SHP77 treated with DMSO at 0.1 percent for 48 hours (cell line): ENCODE measurements at regions not wholly inside any gene's neighbourhood (a gene's known extent, or its start where the extent isn't known, plus 50 kb on each side); places are given as distances from the start of the nearest gene placed in this dataset.
"Not testable (repeated sequence)": the region's sequence is repeated elsewhere in the genome, so short reads cannot be mapped to it uniquely, and the experiment has no call there.

Source experiments
- DNase-seq: peaks from one replicate; lab custom pipeline; 2025; lab: John Stamatoyannopoulos, UW

GRCh38 chr1:173300061-173301044, 93.2 kb upstream of the TNFSF4 start:
- DNase-seq: no peak

DNA sequence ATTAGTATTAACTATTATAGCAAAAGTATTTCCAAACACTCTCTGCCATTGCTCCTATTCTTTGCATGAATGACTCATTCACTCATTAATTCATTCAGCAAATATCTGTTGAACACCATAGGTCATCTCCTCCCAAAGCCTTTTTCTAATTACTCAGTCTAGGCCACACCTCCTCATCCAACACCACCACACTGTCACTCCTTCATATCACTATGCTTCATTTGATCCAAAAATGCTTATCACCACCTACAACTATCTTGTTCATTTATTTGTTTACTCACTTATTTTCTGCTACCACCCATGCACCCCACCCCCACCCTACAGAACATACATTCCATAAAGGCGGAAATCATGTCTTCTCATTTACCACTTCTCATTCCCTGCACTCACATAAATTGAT, 94.4 kb upstream of the TNFSF4 start:
- no peak for DNase-seq

GRCh38 chr1:173302366-173302765, 95.2 kb upstream of the TNFSF4 start:
- DNase-seq: no peak

- no peak for DNase-seq
Measured at GRCh38 chr1:173302890-173303829, 96.0 kb upstream of the TNFSF4 start.

DNA sequence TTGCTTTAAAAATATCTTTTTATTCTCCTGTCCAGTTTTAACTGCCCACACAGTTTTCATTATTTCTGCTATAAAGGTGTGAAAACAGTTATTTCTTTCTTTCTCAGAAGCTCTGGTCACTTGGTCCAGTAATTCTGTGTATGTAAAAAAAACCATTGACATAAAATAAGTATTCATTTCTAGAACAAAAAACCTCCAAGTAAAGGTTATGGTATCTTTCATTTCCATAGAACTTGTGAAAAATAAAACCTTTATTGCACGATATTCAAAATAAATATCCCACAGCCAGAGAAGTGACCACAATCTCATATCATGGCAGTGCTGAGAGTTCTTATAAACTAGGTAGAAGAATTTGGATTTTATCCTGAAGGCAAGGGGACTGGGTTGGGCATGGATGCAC, 96.9 kb upstream of the TNFSF4 start:
- no peak for DNase-seq

GRCh38 chr1:173304529-173305227, 97.5 kb upstream of the TNFSF4 start:
- DNase-seq: no peak

GRCh38 chr1:173307845-173308244, 100.7 kb upstream of the TNFSF4 start:
- no peak for DNase-seq

DNA sequence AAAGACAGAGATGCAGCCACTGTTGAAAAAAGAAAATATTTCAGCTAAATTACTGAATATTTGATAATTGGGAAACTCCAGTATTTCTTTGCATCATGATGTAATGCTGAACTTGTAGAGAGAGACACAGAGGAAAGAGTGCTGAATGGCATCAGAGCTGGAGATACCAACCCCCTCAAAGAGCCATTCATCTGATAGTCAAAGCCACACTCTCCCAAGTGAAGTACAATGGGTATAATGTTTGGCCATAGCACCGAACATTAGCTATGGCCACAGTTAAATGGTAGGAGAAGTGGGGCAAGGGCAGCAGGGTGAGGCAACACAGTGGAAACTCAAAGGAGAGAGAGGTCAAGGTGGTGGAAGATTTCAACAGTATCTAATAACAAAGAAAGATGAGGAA, 107.5 kb upstream of the TNFSF4 start:
- no peak for DNase-seq

- no peak for DNase-seq
Measured at GRCh38 chr1:173315296-173315695, 108.2 kb upstream of the TNFSF4 start.

GRCh38 chr1:173318788-173319187, 111.7 kb upstream of the TNFSF4 start:
- DNase-seq: no peak

GRCh38 chr1:173324352-173324751, 117.2 kb upstream of the TNFSF4 start:
- DNase-seq: not testable (repeated sequence)

- DNase-seq: not testable (repeated sequence)
Measured at GRCh38 chr1:173327987-173328386, 120.9 kb upstream of the TNFSF4 start.

- no peak for DNase-seq
Measured at GRCh38 chr1:173328961-173329360, 121.8 kb upstream of the TNFSF4 start.

GRCh38 chr1:173329726-173330125, 122.6 kb upstream of the TNFSF4 start:
- DNase-seq: no peak

GRCh38 chr1:173330149-173330951, 123.2 kb upstream of the TNFSF4 start:
- DNase-seq: no peak

GRCh38 chr1:173330952-173331548, 123.9 kb upstream of the TNFSF4 start:
- DNase-seq: not testable (repeated sequence)

DNA sequence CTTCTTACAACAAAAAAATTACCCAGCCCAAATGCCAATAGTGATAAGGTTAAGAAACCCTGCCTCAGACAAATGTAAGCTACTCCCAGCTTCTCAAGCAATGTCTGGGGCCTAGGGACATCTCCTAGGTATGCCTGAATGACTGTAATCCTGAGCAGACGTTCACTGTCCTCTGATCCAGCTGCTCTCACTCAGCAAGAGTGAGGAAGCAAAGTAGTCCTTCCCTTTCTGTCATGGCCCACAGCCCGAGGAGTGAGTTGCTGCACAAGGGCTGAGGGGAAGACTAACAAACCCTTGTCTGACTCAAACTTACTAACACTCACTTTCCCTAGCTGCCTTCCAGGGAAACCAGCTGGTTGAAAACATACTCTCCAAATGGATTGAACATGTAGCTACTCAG, 124.9 kb upstream of the TNFSF4 start:
- no peak for DNase-seq

DNA sequence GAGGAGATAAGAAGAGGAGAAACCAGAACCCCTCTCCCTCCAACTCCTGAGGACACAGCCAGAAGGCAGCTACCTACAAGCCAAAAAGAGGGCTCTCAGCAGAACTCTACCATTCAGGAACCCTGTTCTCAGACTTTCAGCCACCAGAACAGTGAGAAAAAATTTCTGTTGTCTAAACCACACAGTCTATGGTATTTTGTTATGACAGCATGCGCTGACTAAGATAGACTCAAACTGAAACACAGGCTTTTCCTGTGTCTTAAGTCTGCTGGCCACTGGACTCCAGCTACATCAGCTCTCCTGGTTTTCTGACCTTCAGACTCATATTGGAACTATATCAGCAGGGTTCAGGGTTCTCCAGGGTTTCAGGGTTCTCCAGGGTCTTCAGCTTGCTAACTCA, 126.5 kb upstream of the TNFSF4 start:
- no peak for DNase-seq

DNA sequence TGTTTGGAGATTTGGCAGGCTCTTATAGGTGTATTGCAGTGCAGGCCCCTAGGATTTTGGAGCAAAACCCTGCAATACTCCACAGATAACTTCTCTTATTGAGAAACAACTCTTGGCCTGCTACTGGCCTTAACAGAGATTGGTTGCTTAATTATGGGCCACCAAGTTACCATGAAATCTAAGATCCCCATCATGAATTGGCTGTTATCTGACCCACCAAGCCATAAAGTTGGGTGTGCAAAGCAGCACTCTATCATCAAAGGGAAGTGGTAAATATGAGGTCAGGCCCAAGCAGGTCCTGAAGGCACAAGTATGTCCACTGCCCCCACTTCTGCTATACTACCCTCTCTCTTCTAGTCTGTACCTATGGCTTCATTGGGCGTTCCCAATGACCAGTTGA, 130.0 kb upstream of the TNFSF4 start:
- DNase-seq: no peak

DNA sequence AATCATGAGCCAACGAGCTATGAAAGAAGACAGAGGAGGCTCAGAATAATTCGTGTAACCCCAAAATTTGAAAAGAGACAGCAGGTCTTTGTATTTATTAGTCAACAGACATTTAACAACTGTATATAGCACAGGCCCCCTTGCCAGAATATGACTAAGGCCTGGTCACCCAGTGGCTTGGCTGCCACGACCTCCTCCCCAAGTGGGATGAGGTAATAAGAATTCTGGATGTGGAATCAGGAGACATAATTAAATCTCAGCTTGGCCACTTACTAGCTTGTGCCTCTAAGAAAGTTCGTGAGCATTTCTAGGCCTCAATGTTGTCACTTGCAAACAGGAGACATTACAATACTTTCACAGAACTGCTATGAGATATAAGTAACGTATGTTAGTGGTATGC, 134.2 kb upstream of the TNFSF4 start:
- no peak for DNase-seq

DNA sequence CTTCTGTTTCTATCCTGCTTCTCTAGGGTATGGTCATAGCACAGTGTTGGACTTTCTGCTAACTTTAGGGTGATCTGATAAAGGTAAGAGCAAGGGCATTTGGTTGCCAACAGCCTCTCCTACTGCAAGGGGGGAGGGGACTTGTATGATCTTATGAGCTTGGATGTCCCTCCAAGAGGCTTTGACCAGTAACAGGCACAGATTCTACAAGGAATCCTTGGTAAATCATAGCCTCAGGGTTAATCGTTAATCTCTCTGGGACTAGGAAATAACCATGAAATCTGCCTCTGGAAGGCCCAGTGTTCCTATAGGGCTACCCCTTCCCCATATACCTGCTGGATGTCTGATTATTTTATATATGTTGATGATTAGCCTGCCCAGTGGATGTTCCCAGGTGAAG, 134.8 kb upstream of the TNFSF4 start:
- no peak for DNase-seq
